ENCODE measurements at regions not wholly inside any gene's neighbourhood (a gene's known extent, or its start where the extent isn't known, plus 50 kb on each side); places are given as distances from the start of the nearest gene placed in this dataset.

GRCh38 chr4:132016703-132017350, 1132.3 kb upstream of the PCDH10 start:
- Histone ChIP-seq H3K4me1 (ENCODE audit: control insufficient read depth, insufficient read depth, low read length) (no peaks in the 10 kb centered on the region), H3K9ac (ENCODE audit: low read depth, low read length) (no peak overlapping the region), H3K9me3 (ENCODE audit: control insufficient read depth, insufficient read depth, low read length) (no peaks in the 10 kb centered on the region), H3K4me3 (ENCODE audit: low read depth, low read length) (no peak overlapping the region), H3K36me3 (ENCODE audit: control insufficient read depth, insufficient read depth, low read length) (no peaks in the 10 kb centered on the region), H3K27me3 (ENCODE audit: control insufficient read depth, insufficient read depth, low read length) (no peaks in the 10 kb centered on the region)

- Histone ChIP-seq H3K9ac (ENCODE audit: low read depth, low read length) (no peak overlapping the region), H3K4me3 (ENCODE audit: low read depth, low read length) (no peak overlapping the region), H3K4me1 (ENCODE audit: control insufficient read depth, insufficient read depth, low read length) (no peaks in the 10 kb centered on the region), H3K9me3 (ENCODE audit: control insufficient read depth, insufficient read depth, low read length) (no peaks in the 10 kb centered on the region), H3K36me3 (ENCODE audit: control insufficient read depth, insufficient read depth, low read length) (no peaks in the 10 kb centered on the region), H3K27me3 (ENCODE audit: control insufficient read depth, insufficient read depth, low read length) (no peaks in the 10 kb centered on the region)
Observed at GRCh38 chr4:132026166-132026565, 1122.9 kb upstream of the PCDH10 start.

- no peaks in the 10 kb centered on the region for H3K36me3 ChIP-seq (ENCODE audit: control insufficient read depth, insufficient read depth, low read length)
- H3K9me3 ChIP-seq (ENCODE audit: control insufficient read depth, insufficient read depth, low read length), result no peaks in the 10 kb centered on the region
- no peaks in the 10 kb centered on the region for H3K27me3 ChIP-seq (ENCODE audit: control insufficient read depth, insufficient read depth, low read length)
- no peaks in the 10 kb centered on the region for H3K4me1 ChIP-seq (ENCODE audit: control insufficient read depth, insufficient read depth, low read length)
- no peak overlapping the region for H3K9ac ChIP-seq (ENCODE audit: low read depth, low read length)
- H3K4me3 ChIP-seq (ENCODE audit: low read depth, low read length), result no peak overlapping the region
Observed at GRCh38 chr4:132026816-132027215, 1122.3 kb upstream of the PCDH10 start.

GRCh38 chr4:132056496-132056895, 1092.6 kb upstream of the PCDH10 start:
- Histone ChIP-seq H3K4me1 (ENCODE audit: control insufficient read depth, insufficient read depth, low read length) (no peaks in the 10 kb centered on the region), H3K9ac (ENCODE audit: low read depth, low read length) (no peak overlapping the region), H3K4me3 (ENCODE audit: low read depth, low read length) (no peak overlapping the region), H3K27me3 (ENCODE audit: control insufficient read depth, insufficient read depth, low read length) (no peaks in the 10 kb centered on the region), H3K36me3 (ENCODE audit: control insufficient read depth, insufficient read depth, low read length) (no peaks in the 10 kb centered on the region), H3K9me3 (ENCODE audit: control insufficient read depth, insufficient read depth, low read length) (peaks cover 5% of the 10 kb centered on the region)

GRCh38 chr4:132059227-132059626, 1089.9 kb upstream of the PCDH10 start:
- no peaks in the 10 kb centered on the region for H3K27me3 ChIP-seq (ENCODE audit: control insufficient read depth, insufficient read depth, low read length)
- no peaks in the 10 kb centered on the region for H3K36me3 ChIP-seq (ENCODE audit: control insufficient read depth, insufficient read depth, low read length)
- no peak overlapping the region for H3K9ac ChIP-seq (ENCODE audit: low read depth, low read length)
- H3K4me3 ChIP-seq (ENCODE audit: low read depth, low read length), result no peak overlapping the region
- H3K4me1 ChIP-seq (ENCODE audit: control insufficient read depth, insufficient read depth, low read length), result no peaks in the 10 kb centered on the region
- H3K9me3 ChIP-seq (ENCODE audit: control insufficient read depth, insufficient read depth, low read length), result peaks cover 7% of the 10 kb centered on the region

- H3K27me3 ChIP-seq (ENCODE audit: control insufficient read depth, insufficient read depth, low read length), result no peaks in the 10 kb centered on the region
- H3K9me3 ChIP-seq (ENCODE audit: control insufficient read depth, insufficient read depth, low read length), result peaks cover 7% of the 10 kb centered on the region
- no peak overlapping the region for H3K9ac ChIP-seq (ENCODE audit: low read depth, low read length)
- no peaks in the 10 kb centered on the region for H3K36me3 ChIP-seq (ENCODE audit: control insufficient read depth, insufficient read depth, low read length)
- H3K4me1 ChIP-seq (ENCODE audit: control insufficient read depth, insufficient read depth, low read length), result no peaks in the 10 kb centered on the region
- no peak overlapping the region for H3K4me3 ChIP-seq (ENCODE audit: low read depth, low read length)
Observed at GRCh38 chr4:132062611-132063239, 1086.4 kb upstream of the PCDH10 start.

GRCh38 chr4:132063829-132064228, 1085.3 kb upstream of the PCDH10 start:
- H3K4me1 ChIP-seq (ENCODE audit: control insufficient read depth, insufficient read depth, low read length), result no peaks in the 10 kb centered on the region
- no peaks in the 10 kb centered on the region for H3K36me3 ChIP-seq (ENCODE audit: control insufficient read depth, insufficient read depth, low read length)
- no peaks in the 10 kb centered on the region for H3K27me3 ChIP-seq (ENCODE audit: control insufficient read depth, insufficient read depth, low read length)
- peaks cover 3% of the 10 kb centered on the region for H3K9me3 ChIP-seq (ENCODE audit: control insufficient read depth, insufficient read depth, low read length)
- no peak overlapping the region for H3K4me3 ChIP-seq (ENCODE audit: low read depth, low read length)
- no peak overlapping the region for H3K9ac ChIP-seq (ENCODE audit: low read depth, low read length)

GRCh38 chr4:132065940-132066495, 1083.1 kb upstream of the PCDH10 start:
- Histone ChIP-seq H3K9ac (ENCODE audit: low read depth, low read length) (no peak overlapping the region), H3K9me3 (ENCODE audit: control insufficient read depth, insufficient read depth, low read length) (peaks cover 3% of the 10 kb centered on the region), H3K36me3 (ENCODE audit: control insufficient read depth, insufficient read depth, low read length) (no peaks in the 10 kb centered on the region), H3K4me1 (ENCODE audit: control insufficient read depth, insufficient read depth, low read length) (no peaks in the 10 kb centered on the region), H3K4me3 (ENCODE audit: low read depth, low read length) (no peak overlapping the region), H3K27me3 (ENCODE audit: control insufficient read depth, insufficient read depth, low read length) (no peaks in the 10 kb centered on the region)

- Histone ChIP-seq H3K27me3 (ENCODE audit: control insufficient read depth, insufficient read depth, low read length) (no peaks in the 10 kb centered on the region), H3K9me3 (ENCODE audit: control insufficient read depth, insufficient read depth, low read length) (no peaks in the 10 kb centered on the region), H3K4me1 (ENCODE audit: control insufficient read depth, insufficient read depth, low read length) (no peaks in the 10 kb centered on the region), H3K9ac (ENCODE audit: low read depth, low read length) (no peak overlapping the region), H3K4me3 (ENCODE audit: low read depth, low read length) (no peak overlapping the region), H3K36me3 (ENCODE audit: control insufficient read depth, insufficient read depth, low read length) (no peaks in the 10 kb centered on the region)
Observed at GRCh38 chr4:132071815-132072214, 1077.3 kb upstream of the PCDH10 start.

- H3K4me3 ChIP-seq (ENCODE audit: low read depth, low read length), result no peak overlapping the region
- no peaks in the 10 kb centered on the region for H3K9me3 ChIP-seq (ENCODE audit: control insufficient read depth, insufficient read depth, low read length)
- H3K36me3 ChIP-seq (ENCODE audit: control insufficient read depth, insufficient read depth, low read length), result no peaks in the 10 kb centered on the region
- no peak overlapping the region for H3K9ac ChIP-seq (ENCODE audit: low read depth, low read length)
- no peaks in the 10 kb centered on the region for H3K27me3 ChIP-seq (ENCODE audit: control insufficient read depth, insufficient read depth, low read length)
- H3K4me1 ChIP-seq (ENCODE audit: control insufficient read depth, insufficient read depth, low read length), result no peaks in the 10 kb centered on the region
Observed at GRCh38 chr4:132076829-132077228, 1072.3 kb upstream of the PCDH10 start.

- no peaks in the 10 kb centered on the region for H3K36me3 ChIP-seq (ENCODE audit: control insufficient read depth, insufficient read depth, low read length)
- H3K27me3 ChIP-seq (ENCODE audit: control insufficient read depth, insufficient read depth, low read length), result no peaks in the 10 kb centered on the region
- no peaks in the 10 kb centered on the region for H3K4me1 ChIP-seq (ENCODE audit: control insufficient read depth, insufficient read depth, low read length)
- no peak overlapping the region for H3K4me3 ChIP-seq (ENCODE audit: low read depth, low read length)
- H3K9me3 ChIP-seq (ENCODE audit: control insufficient read depth, insufficient read depth, low read length), result peaks cover 3% of the 10 kb centered on the region
- H3K9ac ChIP-seq (ENCODE audit: low read depth, low read length), result no peak overlapping the region
Observed at GRCh38 chr4:132085105-132085504, 1064.0 kb upstream of the PCDH10 start.

- no peaks in the 10 kb centered on the region for H3K9me3 ChIP-seq (ENCODE audit: control insufficient read depth, insufficient read depth, low read length)
Observed at GRCh38 chr4:132094017-132094416, 1055.1 kb upstream of the PCDH10 start.

More at GRCh38 chr4:132094017-132094416, 1055.1 kb upstream of the PCDH10 start:
- H3K4me1 ChIP-seq (ENCODE audit: control insufficient read depth, insufficient read depth, low read length), result no peaks in the 10 kb centered on the region
- H3K9ac ChIP-seq (ENCODE audit: low read depth, low read length), result no peak overlapping the region
- no peak overlapping the region for H3K4me3 ChIP-seq (ENCODE audit: low read depth, low read length)
- H3K27me3 ChIP-seq (ENCODE audit: control insufficient read depth, insufficient read depth, low read length), result no peaks in the 10 kb centered on the region
- no peaks in the 10 kb centered on the region for H3K36me3 ChIP-seq (ENCODE audit: control insufficient read depth, insufficient read depth, low read length)
